Stimulated activated CD4-positive, alpha-beta T cell treated with anti-CD3 and anti-CD28 coated beads, Interleukin-12 subunit alpha, Interleukin-12 subunit beta, amount 100 ng/mL, for 48 hours (primary cell): ENCODE measurements at regions not wholly inside any gene's neighbourhood (a gene's known extent, or its start where the extent isn't known, plus 50 kb on each side); places are given as distances from the start of the nearest gene placed in this dataset.

Experiments used
- DNase-seq, 3 donors: peaks; one replicate each; pipeline ENCODE4 v3.0.0-alpha.2; 2020; ENCODE audit warnings: low read depth in 2 of 3, low spot score in 1 of 3

- no peak for DNase-seq
These were observed 558.3 kb upstream of the GCFC2 start for GRCh38 chr2:76268902-76269620.

- DNase-seq = no peak
These were observed 557.8 kb upstream of the GCFC2 start for GRCh38 chr2:76268484-76268883.

GRCh38 chr2:76257802-76258201, 547.1 kb upstream of the GCFC2 start:
- DNase-seq = no peak

- DNase-seq = no peak
These were observed 545.9 kb upstream of the GCFC2 start for GRCh38 chr2:76256458-76257088.

GRCh38 chr2:76252704-76253103, 542.0 kb upstream of the GCFC2 start:
- no peak for DNase-seq

GRCh38 chr2:76251342-76251741, 540.6 kb upstream of the GCFC2 start:
- DNase-seq = no peak

GRCh38 chr2:76247006-76247405, 536.3 kb upstream of the GCFC2 start:
- no peak for DNase-seq

GRCh38 chr2:76211991-76212985, 501.6 kb upstream of the GCFC2 start:
- DNase-seq = no peak

GRCh38 chr2:76210551-76210950, 499.8 kb upstream of the GCFC2 start:
- DNase-seq = no peak

- no peak for DNase-seq
These were observed 493.3 kb upstream of the GCFC2 start for GRCh38 chr2:76204048-76204447.

- no peak for DNase-seq
These were observed 492.2 kb upstream of the GCFC2 start for GRCh38 chr2:76202866-76203265.

- DNase-seq = peak; percentile 7 to 45 (median 20)
These were observed 487.2 kb upstream of the GCFC2 start for GRCh38 chr2:76197842-76198448.

- DNase-seq = no peak
These were observed 486.7 kb upstream of the GCFC2 start for GRCh38 chr2:76197428-76197827.

GRCh38 chr2:76194031-76194775, 483.5 kb upstream of the GCFC2 start:
- DNase-seq = no peak

- DNase-seq = no peak
These were observed 482.4 kb upstream of the GCFC2 start for GRCh38 chr2:76193089-76193488.

GRCh38 chr2:76188334-76189008, 477.8 kb upstream of the GCFC2 start:
- no peak for DNase-seq

GRCh38 chr2:76187415-76187814, 476.7 kb upstream of the GCFC2 start:
- DNase-seq = no peak

GRCh38 chr2:76180676-76181075, 470.0 kb upstream of the GCFC2 start:
- DNase-seq = no peak

GRCh38 chr2:76178610-76179009, 467.9 kb upstream of the GCFC2 start:
- DNase-seq = no peak

- DNase-seq = no peak
These were observed 464.6 kb upstream of the GCFC2 start for GRCh38 chr2:76175295-76175694.
